GM21526 (cell line): ENCODE measurements at regions not wholly inside any gene's neighbourhood (a gene's known extent, or its start where the extent isn't known, plus 50 kb on each side); places are given as distances from the start of the nearest gene placed in this dataset.

Source experiments
- ATAC-seq: cut with Tn5 transposase; IDR thresholded peaks from one replicate; pipeline ENCODE4 v1.9.1; 2021; ENCODE audit warnings: moderate library complexity; ENCODE audit not compliant: unreplicated experiment, low FRiP score

DNA sequence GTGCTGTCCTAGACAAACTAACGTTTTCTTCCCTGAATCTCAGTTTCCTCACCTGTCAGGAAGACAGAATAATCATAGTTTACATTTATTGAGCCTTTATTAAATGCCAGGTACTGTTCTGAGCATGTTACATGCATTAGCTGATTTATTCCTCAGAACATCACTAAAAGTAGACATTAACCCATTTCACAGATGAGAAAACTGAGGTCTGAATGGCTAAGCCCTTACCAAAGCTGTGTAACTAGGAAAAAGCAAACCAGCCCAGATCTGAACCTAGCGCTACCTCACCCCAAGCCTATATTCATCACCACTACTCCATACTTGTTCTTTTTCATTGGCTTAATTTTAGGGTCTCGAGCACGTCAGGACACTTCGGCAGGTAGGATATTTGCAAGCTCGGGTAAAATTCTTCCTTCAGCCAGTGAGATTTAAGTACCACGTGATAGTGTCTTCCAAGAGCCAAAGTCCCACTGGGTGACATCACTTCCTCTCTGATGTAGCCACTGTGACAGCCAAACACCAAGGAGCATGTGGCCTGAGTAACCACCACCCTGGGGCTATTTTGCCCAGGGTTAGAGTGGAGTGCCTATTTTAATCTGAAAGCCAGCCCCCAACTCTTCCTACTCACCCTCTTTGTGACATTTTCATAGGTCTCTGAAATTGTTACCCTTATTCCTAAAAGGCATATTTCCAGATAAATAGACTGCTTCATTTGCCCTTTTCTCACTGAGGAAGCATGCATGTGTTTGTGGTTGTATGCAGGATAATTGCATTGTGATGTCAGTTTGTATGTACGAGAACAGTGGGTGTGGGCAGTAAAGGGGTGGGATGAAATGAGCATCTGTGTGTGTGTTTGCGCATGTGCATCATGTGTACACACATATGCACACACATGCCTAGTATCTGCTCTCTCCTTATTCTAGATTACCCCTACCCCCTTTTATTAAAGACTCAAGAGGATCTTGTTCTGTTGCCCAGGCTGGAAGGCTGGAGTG, 62.2 kb upstream of the WSCD2 start:
- ATAC-seq: no peak

DNA sequence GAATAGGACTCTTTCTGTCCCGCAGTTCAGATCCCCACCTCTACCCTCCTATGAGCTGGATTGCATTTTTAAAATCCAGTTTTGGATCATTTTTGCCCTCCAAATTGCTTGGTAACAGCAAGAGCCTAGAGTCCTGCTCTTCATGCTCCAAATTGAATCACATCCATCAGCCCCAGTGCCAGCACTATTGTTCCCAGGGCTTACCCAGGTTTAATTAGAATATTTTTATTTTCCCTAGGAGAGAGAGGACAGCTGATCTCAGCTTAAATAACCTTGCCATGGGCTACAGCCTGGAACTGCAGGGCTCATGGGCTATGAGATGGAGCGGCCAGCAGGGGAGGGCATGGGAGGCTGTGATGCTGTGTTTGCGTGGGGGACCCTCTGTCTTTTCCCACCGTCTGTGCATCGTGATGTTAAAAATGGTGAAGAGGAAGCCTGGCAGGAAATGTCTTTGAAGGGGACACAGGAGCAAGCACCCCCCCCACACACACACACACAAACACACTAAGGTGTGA, 59.4 kb upstream of the WSCD2 start:
- no peak for ATAC-seq

DNA sequence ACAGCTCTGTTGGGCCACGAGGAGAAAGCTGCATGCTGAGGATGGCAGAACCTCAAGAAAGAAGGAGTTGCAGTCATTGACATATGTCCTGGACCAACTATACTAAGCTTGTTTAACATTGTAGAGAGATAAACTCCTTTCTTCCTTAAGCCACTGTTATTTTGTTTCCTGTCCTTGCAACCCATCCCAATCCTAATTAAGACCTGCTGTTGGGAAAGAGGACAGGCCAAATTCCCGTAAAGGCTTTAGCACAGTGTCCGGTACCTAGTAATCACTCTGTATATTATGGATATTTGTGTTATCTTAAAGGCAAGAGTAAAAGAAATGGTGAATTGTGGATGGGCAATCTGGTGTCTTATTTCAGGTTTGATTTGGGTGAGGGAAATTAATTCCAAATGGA, 53.5 kb upstream of the WSCD2 start:
- no peak for ATAC-seq

DNA sequence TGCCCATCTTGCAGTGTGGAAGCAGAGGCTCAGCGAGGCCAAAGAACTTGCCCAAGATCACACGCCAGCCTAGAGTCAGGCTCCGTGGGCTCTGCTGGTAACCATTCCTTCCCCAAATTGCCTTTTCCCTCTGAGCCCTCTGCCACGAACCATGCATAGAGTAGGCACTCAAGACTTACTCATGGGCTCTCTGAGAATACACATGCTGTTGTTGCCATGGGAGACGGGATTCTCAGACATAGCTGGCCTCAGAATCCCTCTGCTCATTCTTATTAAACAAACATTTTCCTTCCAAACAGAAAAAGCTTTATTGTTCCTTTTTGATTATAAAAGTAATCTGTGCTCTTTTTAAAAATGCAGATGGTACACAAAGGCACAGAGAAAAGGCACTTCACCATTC, 52.5 kb upstream of the WSCD2 start:
- ATAC-seq: no peak

DNA sequence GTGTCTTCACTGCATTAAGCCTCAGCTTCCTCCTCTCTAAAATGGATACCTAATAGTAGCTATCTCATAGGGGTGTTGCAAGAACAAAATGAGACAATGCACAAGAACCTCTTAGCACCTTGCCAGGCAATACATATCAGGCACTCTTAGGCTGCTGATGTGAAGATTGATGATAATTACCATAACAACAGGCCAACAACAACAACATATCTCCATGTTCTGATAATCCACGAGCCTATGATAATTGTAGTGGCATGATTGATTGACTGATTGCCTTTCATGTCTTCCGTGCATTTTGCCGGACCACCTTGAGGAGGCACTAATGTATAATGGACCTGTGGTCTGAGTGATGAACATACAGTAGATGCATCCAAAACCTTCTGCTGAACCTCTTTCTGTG, 50.7 kb upstream of the WSCD2 start:
- no peak for ATAC-seq
